Astrocyte (in vitro differentiated cells and primary cell): ENCODE measurements at regions not wholly inside any gene's neighbourhood (a gene's known extent, or its start where the extent isn't known, plus 50 kb on each side); places are given as distances from the start of the nearest gene placed in this dataset.

Experiments
- CTCF ChIP-seq: IDR thresholded peaks from 2 replicates; pipeline ENCODE4 v1.5.1; 2011; ENCODE audit warnings: low read depth, mild to moderate bottlenecking, inconsistent platforms, low read length, moderate library complexity; ENCODE audit not compliant: insufficient read depth
- EZH2 ChIP-seq: IDR thresholded peaks from 2 replicates; pipeline ENCODE4 v1.6.1; 2012; ENCODE audit warnings: mild to moderate bottlenecking, low read length, inconsistent platforms; ENCODE audit not compliant: insufficient read depth

GRCh38 chr2:59385971-59386370 is 1144.8 kb upstream of the FANCL start:
- TF ChIP-seq CTCF: no peak
- no peak for TF ChIP-seq EZH2
